HG03571 (cell line): ENCODE measurements at regions not wholly inside any gene's neighbourhood (a gene's known extent, or its start where the extent isn't known, plus 50 kb on each side); places are given as distances from the start of the nearest gene placed in this dataset.
"Not testable (repeated sequence)": the region's sequence is repeated elsewhere in the genome, so short reads cannot be mapped to it uniquely, and the experiment has no call there.

Experiments used
- ATAC-seq: cut with Tn5 transposase; IDR thresholded peaks from one replicate; pipeline ENCODE4 v1.9.1; 2021; ENCODE audit not compliant: unreplicated experiment

GRCh38 chr5:157999696-158000095 is 140.8 kb upstream of the CLINT1 start:
- no peak for ATAC-seq

GRCh38 chr5:157997991-157998504 is 139.1 kb upstream of the CLINT1 start:
- no peak for ATAC-seq

GRCh38 chr5:157994906-157995519 is 136.1 kb upstream of the CLINT1 start:
- no peak for ATAC-seq

GRCh38 chr5:157993986-157994691 is 135.2 kb upstream of the CLINT1 start:
- ATAC-seq, result no peak

- ATAC-seq, result no peak
Observed at GRCh38 chr5:157993201-157993600, 134.3 kb upstream of the CLINT1 start.

GRCh38 chr5:157990583-157991181 is 131.7 kb upstream of the CLINT1 start:
- no peak for ATAC-seq

- ATAC-seq, result no peak
Observed at GRCh38 chr5:157989296-157989695, 130.4 kb upstream of the CLINT1 start.

- ATAC-seq, result no peak
Observed at GRCh38 chr5:157987259-157987658, 128.3 kb upstream of the CLINT1 start.

GRCh38 chr5:157986431-157986990 is 127.6 kb upstream of the CLINT1 start:
- ATAC-seq, result no peak

- no peak for ATAC-seq
Observed at GRCh38 chr5:157984611-157985010, 125.7 kb upstream of the CLINT1 start.

- ATAC-seq, result no peak
Observed at GRCh38 chr5:157983906-157984551, 125.1 kb upstream of the CLINT1 start.

GRCh38 chr5:157978061-157978460 is 119.1 kb upstream of the CLINT1 start:
- no peak for ATAC-seq

- no peak for ATAC-seq
Observed at GRCh38 chr5:157976429-157976828, 117.5 kb upstream of the CLINT1 start.

- no peak for ATAC-seq
Observed at GRCh38 chr5:157972579-157972978, 113.6 kb upstream of the CLINT1 start.

- ATAC-seq, result no peak
Observed at GRCh38 chr5:157971571-157972216, 112.7 kb upstream of the CLINT1 start.

GRCh38 chr5:157968570-157968969 is 109.6 kb upstream of the CLINT1 start:
- not testable (repeated sequence) for ATAC-seq

- no peak for ATAC-seq
Observed at GRCh38 chr5:157965989-157966388, 107.0 kb upstream of the CLINT1 start.

- no peak for ATAC-seq
Observed at GRCh38 chr5:157965040-157965678, 106.2 kb upstream of the CLINT1 start.

GRCh38 chr5:157963761-157964160 is 104.8 kb upstream of the CLINT1 start:
- no peak for ATAC-seq

- ATAC-seq, result no peak
Observed at GRCh38 chr5:157963244-157963643, 104.3 kb upstream of the CLINT1 start.
